GM18502 (cell line): ENCODE measurements at regions not wholly inside any gene's neighbourhood (a gene's known extent, or its start where the extent isn't known, plus 50 kb on each side); places are given as distances from the start of the nearest gene placed in this dataset.

Source experiments
- ATAC-seq: cut with Tn5 transposase; IDR thresholded peaks from one replicate; pipeline ENCODE4 v1.9.1; 2021; ENCODE audit warnings: mild to moderate bottlenecking; ENCODE audit not compliant: unreplicated experiment, poor library complexity

GRCh38 chr10:4671451-4672145, 154.4 kb upstream of the AKR1E2 start:
- ATAC-seq, result no peak

GRCh38 chr10:4670737-4671136, 155.3 kb upstream of the AKR1E2 start:
- ATAC-seq, result no peak

GRCh38 chr10:4669585-4669984, 156.4 kb upstream of the AKR1E2 start:
- ATAC-seq, result no peak

GRCh38 chr10:4663162-4663992, 162.6 kb upstream of the AKR1E2 start:
- ATAC-seq, result peak; percentile 92

GRCh38 chr10:4662576-4663161, 163.3 kb upstream of the AKR1E2 start:
- ATAC-seq, result no peak

GRCh38 chr10:4661511-4662255, 164.3 kb upstream of the AKR1E2 start:
- no peak for ATAC-seq

GRCh38 chr10:4658777-4659176, 167.2 kb upstream of the AKR1E2 start:
- ATAC-seq, result no peak

GRCh38 chr10:4656576-4657194, 169.3 kb upstream of the AKR1E2 start:
- peak; percentile 62 for ATAC-seq

- no peak for ATAC-seq
These were observed 170.1 kb upstream of the AKR1E2 start for GRCh38 chr10:4655879-4656278.

GRCh38 chr10:4655406-4655805, 170.6 kb upstream of the AKR1E2 start:
- no peak for ATAC-seq

- ATAC-seq, result no peak
These were observed 171.5 kb upstream of the AKR1E2 start for GRCh38 chr10:4654496-4654895.

- ATAC-seq, result no peak
These were observed 172.8 kb upstream of the AKR1E2 start for GRCh38 chr10:4653160-4653559.

- ATAC-seq, result peak; percentile 54
These were observed 173.6 kb upstream of the AKR1E2 start for GRCh38 chr10:4652111-4653010.

- ATAC-seq, result peak; percentile 45
These were observed 174.5 kb upstream of the AKR1E2 start for GRCh38 chr10:4651404-4652037.

GRCh38 chr10:4650582-4650981, 175.4 kb upstream of the AKR1E2 start:
- no peak for ATAC-seq

GRCh38 chr10:4649886-4650508, 176.0 kb upstream of the AKR1E2 start:
- ATAC-seq, result no peak

- ATAC-seq, result no peak
These were observed 176.5 kb upstream of the AKR1E2 start for GRCh38 chr10:4649471-4649870.

GRCh38 chr10:4648999-4649398, 177.0 kb upstream of the AKR1E2 start:
- no peak for ATAC-seq
